ENCODE measurements at regions not wholly inside any gene's neighbourhood (a gene's known extent, or its start where the extent isn't known, plus 50 kb on each side); places are given as distances from the start of the nearest gene placed in this dataset.

DNA sequence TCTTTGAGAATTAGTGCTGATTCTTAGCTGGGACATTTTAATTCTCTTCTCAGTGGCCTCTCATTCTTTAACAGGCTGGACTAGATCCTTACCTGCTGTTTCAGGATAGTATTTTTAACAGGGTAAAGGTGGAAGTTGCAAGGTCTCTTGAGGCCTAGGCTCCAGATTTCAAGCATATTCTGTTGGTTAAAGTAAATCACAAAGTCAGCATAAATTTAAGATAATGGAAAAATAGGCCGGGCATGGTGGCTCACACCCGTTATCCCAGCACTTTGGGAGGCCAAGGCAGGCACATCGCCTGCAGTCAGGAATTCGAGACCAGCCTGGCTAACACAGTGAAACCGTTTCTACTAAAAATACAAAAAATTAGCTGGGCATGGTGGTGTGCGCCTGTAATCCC, 1149.0 kb downstream of the EPHA7 start:
- no peaks in the 10 kb centered on the region for H3K36me3 Mint-ChIP-seq (ENCODE audit: unreplicated experiment)
- H3K27me3 Mint-ChIP-seq (ENCODE audit: unreplicated experiment) = no peaks in the 10 kb centered on the region
- no peak overlapping the region for H3K27ac Mint-ChIP-seq (ENCODE audit: unreplicated experiment)
- TF ChIP-seq, protein P1, sequence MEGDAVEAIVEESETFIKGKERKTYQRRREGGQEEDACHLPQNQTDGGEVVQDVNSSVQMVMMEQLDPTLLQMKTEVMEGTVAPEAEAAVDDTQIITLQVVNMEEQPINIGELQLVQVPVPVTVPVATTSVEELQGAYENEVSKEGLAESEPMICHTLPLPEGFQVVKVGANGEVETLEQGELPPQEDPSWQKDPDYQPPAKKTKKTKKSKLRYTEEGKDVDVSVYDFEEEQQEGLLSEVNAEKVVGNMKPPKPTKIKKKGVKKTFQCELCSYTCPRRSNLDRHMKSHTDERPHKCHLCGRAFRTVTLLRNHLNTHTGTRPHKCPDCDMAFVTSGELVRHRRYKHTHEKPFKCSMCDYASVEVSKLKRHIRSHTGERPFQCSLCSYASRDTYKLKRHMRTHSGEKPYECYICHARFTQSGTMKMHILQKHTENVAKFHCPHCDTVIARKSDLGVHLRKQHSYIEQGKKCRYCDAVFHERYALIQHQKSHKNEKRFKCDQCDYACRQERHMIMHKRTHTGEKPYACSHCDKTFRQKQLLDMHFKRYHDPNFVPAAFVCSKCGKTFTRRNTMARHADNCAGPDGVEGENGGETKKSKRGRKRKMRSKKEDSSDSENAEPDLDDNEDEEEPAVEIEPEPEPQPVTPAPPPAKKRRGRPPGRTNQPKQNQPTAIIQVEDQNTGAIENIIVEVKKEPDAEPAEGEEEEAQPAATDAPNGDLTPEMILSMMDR (IDR thresholded peaks at IDR 0.05; ENCODE audit: partially characterized antibody, unreplicated experiment) = no peak
- H3K4me3 Mint-ChIP-seq (ENCODE audit: unreplicated experiment) = no peak overlapping the region
- DNase-seq = no peak
- H3K4me1 Mint-ChIP-seq (ENCODE audit: low read depth, unreplicated experiment) = no peaks in the 10 kb centered on the region
- H3K9me3 Mint-ChIP-seq (ENCODE audit: unreplicated experiment) = no peaks in the 10 kb centered on the region

- Mint-ChIP-seq H3K27me3 (ENCODE audit: unreplicated experiment) (no peaks in the 10 kb centered on the region), H3K36me3 (ENCODE audit: unreplicated experiment) (no peaks in the 10 kb centered on the region), H3K4me3 (ENCODE audit: unreplicated experiment) (no peak overlapping the region), H3K9me3 (ENCODE audit: unreplicated experiment) (no peaks in the 10 kb centered on the region), H3K27ac (ENCODE audit: unreplicated experiment) (no peak overlapping the region), H3K4me1 (ENCODE audit: low read depth, unreplicated experiment) (no peaks in the 10 kb centered on the region)
- no peak for DNase-seq
- TF ChIP-seq, protein P1 (IDR thresholded peaks at IDR 0.05; ENCODE audit: partially characterized antibody, unreplicated experiment) = no peak
These were observed 1152.0 kb downstream of the EPHA7 start for GRCh38 chr6:92267335-92267734.

DNA sequence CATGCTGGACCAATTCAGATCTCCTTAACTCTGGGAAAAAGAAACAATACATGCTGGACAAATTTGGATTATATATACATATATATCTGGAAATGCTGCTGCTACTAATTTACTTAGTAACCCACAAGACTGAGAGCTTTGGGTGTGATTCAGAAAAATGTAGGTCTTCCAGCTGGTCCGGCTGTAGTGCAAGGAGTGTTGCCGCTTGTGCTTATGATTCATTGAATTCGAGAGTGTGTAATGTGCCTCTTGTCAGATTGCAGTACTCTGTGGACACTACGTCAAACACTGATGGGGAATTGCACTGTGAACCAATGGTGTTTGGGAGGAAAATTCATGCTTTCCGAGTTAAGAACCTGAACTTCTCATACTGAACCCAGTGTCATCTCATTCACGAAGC, 1155.5 kb downstream of the EPHA7 start:
- Mint-ChIP-seq H3K36me3 (ENCODE audit: unreplicated experiment) (no peaks in the 10 kb centered on the region), H3K27ac (ENCODE audit: unreplicated experiment) (no peak overlapping the region), H3K27me3 (ENCODE audit: unreplicated experiment) (no peaks in the 10 kb centered on the region), H3K4me3 (ENCODE audit: unreplicated experiment) (no peak overlapping the region), H3K9me3 (ENCODE audit: unreplicated experiment) (no peaks in the 10 kb centered on the region), H3K4me1 (ENCODE audit: low read depth, unreplicated experiment) (no peaks in the 10 kb centered on the region)
- TF ChIP-seq, protein P1 (IDR thresholded peaks at IDR 0.05; ENCODE audit: partially characterized antibody, unreplicated experiment) = no peak
- no peak for DNase-seq

GRCh38 chr6:92259171-92259570, 1160.2 kb downstream of the EPHA7 start:
- no peaks in the 10 kb centered on the region for H3K9me3 Mint-ChIP-seq (ENCODE audit: unreplicated experiment)

GRCh38 chr6:92243315-92243714, 1176.0 kb downstream of the EPHA7 start:
- DNase-seq = no peak
- Mint-ChIP-seq H3K4me1 (ENCODE audit: low read depth, unreplicated experiment) (no peaks in the 10 kb centered on the region), H3K9me3 (ENCODE audit: unreplicated experiment) (no peaks in the 10 kb centered on the region), H3K27me3 (ENCODE audit: unreplicated experiment) (no peaks in the 10 kb centered on the region), H3K36me3 (ENCODE audit: unreplicated experiment) (no peaks in the 10 kb centered on the region), H3K4me3 (ENCODE audit: unreplicated experiment) (no peak overlapping the region), H3K27ac (ENCODE audit: unreplicated experiment) (no peak overlapping the region)
- TF ChIP-seq, protein P1 (IDR thresholded peaks at IDR 0.05; ENCODE audit: partially characterized antibody, unreplicated experiment) = no peak

More at GRCh38 chr6:92259171-92259570, 1160.2 kb downstream of the EPHA7 start:
- Mint-ChIP-seq H3K4me3 (ENCODE audit: unreplicated experiment) (no peak overlapping the region), H3K4me1 (ENCODE audit: low read depth, unreplicated experiment) (no peaks in the 10 kb centered on the region), H3K27ac (ENCODE audit: unreplicated experiment) (no peak overlapping the region), H3K36me3 (ENCODE audit: unreplicated experiment) (no peaks in the 10 kb centered on the region), H3K27me3 (ENCODE audit: unreplicated experiment) (no peaks in the 10 kb centered on the region)
- DNase-seq = no peak
- TF ChIP-seq, protein P1 (IDR thresholded peaks at IDR 0.05; ENCODE audit: partially characterized antibody, unreplicated experiment) = no peak

All from glutamatergic neuron (in vitro differentiated cells).